ENCODE measurements at regions not wholly inside any gene's neighbourhood (a gene's known extent, or its start where the extent isn't known, plus 50 kb on each side); places are given as distances from the start of the nearest gene placed in this dataset.

DNA sequence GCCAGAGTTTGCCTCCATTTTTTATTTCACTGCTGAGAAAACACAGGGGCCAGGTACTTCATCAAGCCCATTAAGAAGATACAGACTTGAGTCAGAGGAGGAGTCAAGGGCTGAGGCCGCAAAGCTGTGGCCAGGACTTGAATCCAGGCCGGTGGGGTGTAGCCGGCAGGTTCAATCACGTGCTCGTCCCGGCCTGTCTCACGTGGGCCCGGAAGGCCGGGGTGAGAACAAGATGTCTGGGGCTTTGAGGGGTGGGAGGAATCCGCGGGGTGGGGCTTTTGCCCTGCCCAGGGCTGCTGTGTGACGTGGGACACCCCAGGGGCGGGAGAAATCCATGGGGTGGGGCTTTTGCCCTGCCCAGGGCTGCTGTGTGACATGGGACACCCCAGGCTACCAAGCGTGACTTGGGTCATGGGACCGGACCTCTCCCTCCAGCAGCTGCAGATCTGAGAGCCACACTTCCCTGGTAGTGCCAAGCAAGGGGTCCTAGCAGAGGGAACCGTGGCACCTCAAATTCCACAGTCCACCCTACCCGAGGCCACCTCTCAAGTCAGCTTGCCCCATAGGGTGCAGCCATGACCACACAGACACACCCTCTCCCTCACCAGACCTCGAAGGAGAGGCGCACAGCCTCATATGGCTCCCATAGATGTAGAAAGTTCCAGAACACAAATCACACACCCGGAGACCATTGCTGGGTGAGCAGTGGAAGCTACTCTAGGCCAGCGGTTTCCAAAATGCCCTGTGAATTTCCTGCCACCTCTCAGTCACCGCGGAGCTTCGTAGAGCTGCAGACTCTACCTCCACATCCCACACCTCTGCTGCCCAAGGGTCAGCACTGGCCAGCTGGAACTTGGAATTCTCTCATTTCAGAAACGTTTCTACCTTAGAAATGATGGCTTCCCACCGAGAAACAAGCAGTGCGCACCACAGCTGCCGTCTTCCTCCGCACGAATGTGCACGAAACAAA is 156.1 kb downstream of the DLL1 start:
- no peak for DNase-seq (ENCODE audit: low read depth)

DNA sequence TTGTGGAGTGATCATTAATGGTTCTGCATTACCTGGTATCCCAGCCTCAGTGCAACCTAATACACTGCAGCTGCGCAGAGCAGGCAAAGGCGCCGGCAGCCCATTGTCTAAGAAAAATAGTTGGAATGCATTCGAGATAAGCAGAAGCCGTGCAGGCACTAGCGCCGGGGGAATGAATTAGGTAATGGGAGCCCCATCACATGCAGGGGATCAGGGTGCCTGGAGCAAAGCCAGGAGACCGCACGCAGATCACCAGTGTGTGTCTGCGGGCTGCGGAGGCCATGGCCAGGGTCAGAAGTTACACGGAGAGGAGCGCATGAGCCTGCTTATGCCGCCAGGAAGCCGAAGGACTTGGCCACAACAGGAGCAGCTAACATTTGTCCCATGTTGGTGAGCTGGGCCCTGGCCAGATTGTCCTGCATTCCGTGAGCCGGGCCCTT is 156.8 kb downstream of the DLL1 start:
- no peak for DNase-seq (ENCODE audit: low read depth)

DNA sequence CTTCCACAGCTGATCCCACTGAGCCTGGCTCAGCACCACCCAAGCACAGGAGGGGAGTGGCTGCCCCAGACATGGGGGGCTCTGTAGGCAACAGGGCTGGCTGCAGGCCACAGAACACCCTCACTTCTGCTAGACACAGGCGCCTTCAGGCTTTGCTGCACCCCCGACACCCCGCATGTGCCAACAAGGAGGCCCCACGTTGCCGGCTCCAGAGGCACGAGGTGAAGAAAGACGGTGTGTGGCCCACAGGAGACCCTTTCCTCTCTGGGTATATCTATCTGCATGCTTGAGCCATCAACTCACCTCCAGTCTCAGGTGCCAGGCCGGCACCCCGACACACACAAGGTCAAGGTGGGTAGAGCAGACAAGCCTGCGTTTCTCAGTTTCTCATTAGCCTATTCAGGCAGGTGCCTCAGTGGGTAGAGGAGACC is 158.3 kb downstream of the DLL1 start:
- DNase-seq (ENCODE audit: low read depth), result no peak

DNA sequence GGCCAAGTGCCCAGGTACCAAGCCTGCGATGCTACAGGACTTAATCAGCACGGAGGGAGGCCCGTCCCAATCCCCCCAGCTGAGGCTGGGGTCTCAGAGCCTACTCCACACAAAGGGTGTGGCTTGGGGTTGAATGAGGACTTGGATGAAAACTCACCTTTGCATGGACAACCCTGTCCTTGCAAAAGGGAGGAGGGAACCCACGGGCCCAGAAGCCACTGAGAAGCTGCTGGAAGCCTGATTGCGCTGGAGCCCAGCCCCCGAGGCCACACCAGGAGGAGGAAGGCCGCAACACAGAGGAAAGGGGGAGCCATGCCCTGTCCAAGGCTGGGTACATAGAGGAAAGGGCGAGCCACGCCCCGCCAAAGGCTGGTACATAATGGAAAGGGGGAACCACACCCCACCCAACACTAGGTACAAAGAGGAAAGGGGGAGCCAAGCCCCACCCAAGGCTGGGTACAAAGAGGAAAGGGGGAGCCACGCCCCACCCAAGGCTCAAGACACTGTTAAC is 158.8 kb downstream of the DLL1 start:
- DNase-seq (ENCODE audit: low read depth), result no peak

DNA sequence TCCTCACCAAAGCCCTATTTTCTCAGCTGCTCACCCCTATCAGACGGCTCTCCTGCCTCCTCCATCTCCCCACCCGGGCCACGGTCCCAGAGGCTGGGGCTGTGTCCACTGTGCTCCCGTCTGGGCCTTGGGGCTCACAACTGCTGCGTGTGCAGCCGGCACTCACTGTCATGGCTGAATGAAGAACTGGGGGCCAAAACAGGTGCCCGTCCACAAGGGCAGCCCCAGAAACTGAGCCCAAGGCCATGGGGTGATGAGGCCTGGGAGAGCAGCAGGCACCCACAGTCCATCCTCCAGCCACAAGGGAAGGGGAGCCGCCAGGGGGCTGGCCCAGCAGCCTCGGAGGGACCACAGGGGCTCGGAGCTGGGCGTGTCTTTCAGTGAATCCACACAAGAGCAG is 159.5 kb downstream of the DLL1 start:
- DNase-seq (ENCODE audit: low read depth), result no peak

DNA sequence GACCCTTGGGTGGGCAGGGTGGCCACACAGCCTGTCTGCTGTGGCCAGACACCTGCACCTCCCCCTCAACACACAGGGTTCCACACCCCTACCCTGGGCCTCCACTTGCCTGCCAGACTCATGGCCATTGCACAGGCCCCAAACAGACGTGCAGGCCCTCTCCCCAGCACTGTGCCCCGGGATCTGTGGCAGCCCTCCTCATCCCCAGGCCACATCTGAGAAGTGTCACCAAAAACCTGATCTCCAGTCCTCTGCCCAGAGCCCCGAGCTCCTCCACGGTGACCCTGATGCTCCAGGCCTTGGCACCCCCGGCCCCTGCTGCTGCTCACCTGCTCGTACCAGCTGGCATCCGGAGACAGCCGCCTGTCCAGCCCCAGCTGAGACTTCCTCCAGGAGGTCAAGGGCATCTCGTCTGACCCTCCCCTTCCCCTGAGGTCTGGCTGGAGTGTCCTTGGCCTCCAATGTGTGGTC is 160.1 kb downstream of the DLL1 start:
- DNase-seq (ENCODE audit: low read depth), result no peak

DNA sequence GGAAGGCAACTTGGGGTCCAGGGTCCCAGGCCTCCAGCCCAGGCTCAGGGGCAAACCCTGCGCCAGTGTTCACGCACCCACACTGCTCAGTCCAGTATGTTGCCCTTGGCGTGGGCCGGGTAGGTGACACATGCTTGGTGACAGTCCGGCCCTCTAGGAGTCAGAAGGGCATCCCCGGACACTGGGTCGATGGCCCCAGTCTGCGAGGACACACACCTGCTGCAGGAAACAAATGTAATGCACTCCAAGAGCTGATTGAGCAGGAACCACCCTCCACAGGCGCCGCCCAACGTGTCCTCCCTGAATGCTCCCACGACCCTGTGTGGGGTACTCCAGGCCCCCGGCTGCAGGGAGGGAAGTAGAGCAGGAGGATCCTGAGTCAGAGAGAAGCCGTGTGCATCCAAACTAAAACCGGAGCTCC is 160.7 kb downstream of the DLL1 start:
- DNase-seq (ENCODE audit: low read depth), result no peak

DNA sequence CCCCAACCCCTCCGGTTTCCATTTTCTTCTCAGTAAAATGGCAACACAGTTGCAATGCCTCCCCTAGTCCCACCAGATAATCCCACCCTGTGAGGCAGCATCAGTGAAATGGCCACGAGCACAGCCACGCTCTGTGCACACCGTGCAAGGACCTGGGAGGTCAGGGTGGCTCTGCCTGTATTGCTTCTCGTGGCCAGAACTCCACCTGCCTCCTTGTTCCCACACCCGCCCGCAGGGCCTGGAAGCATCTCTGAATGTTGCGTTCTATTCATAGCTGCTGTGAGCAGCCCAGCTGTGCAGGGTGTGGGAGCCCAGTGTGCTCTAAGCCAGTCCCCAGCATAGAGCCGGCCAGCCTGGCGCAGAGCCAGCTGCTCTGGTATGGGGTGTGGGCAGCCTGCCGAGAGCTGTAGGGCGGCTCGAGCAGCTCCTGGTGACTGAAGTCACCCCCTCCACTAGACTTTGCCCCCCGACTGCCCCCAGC is 161.1 kb downstream of the DLL1 start:
- no peak for DNase-seq (ENCODE audit: low read depth)

DNA sequence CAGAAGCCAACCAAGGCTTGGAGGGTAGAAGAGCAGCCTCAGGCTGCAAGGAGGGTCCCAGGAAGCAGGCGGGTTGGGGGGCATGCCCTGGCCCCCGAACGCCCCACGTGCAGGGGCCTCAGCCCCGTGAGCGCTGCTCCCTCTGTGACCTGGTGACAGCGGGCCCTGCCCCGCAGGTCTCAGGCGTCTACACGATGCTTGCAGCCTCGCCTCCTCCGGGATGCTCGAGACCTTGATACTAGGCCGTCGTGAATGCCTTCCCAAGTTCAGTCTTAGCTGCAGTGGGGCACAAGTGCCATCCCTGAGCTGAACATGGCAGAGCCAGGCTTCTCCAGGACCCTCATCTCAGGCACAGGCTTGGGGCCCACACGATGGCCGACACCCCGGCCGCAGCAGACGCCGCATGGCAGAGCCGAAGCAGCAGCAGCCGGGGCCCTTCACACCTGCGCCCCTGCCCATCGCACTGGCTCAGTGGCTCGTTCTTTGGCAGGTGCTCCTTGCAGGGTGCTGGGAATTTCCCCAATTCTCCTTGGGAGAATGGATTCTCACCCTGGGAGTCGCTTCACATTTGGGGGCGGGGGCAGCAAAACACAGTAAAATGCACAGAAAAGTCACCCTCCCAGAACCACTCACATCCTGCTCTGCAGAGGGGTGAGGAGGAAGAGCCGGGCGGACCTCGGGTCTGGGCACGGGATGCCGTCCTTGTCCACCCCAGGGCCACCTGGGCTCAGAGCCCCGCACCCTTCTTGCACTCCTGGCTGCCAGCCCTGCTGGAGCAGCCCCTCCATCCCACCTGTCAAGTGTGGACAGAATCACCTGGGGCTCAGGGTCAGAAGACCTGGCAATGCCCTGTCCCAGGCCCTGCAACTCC is 161.8 kb downstream of the DLL1 start:
- no peak for DNase-seq (ENCODE audit: low read depth)

DNA sequence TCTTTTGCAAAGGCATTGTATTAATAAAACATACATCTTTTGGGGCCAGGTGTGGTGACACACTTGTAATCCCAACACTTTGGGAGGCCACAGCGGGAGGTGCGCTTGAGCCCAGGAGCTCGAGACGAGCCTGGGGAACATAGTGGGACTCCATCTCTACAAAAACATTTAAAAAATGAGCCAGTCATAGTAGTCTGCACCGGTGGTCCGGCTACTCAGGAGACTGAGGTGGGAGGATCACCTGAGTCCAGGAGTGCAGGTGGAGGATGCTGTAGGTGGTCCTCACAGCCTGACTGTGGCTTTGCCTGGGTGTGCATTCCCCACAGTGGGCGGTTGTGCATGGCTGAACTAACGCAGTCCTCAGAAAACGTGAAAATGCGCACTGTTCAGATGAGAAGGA is 162.5 kb downstream of the DLL1 start:
- no peak for DNase-seq (ENCODE audit: low read depth)

DNA sequence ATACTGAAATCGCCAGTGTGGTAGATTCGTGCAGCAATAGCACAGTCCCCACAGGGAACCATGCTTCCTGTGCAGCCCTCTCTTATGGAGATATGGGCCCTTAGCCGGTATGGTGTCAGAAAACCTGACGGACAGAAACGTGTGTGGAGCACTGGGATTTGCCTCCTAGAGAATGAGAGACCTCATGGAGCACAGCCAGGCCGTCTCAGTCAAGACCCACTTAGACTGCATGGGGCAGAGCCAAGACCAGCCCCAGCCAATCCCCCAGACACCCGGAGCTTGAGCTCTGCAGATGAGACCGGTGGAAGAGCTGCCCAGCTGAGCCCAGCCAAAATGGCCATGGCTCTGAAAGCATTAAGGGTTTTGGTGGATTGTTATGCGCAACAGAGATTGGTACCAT is 163.7 kb downstream of the DLL1 start:
- no peak for DNase-seq (ENCODE audit: low read depth)

DNA sequence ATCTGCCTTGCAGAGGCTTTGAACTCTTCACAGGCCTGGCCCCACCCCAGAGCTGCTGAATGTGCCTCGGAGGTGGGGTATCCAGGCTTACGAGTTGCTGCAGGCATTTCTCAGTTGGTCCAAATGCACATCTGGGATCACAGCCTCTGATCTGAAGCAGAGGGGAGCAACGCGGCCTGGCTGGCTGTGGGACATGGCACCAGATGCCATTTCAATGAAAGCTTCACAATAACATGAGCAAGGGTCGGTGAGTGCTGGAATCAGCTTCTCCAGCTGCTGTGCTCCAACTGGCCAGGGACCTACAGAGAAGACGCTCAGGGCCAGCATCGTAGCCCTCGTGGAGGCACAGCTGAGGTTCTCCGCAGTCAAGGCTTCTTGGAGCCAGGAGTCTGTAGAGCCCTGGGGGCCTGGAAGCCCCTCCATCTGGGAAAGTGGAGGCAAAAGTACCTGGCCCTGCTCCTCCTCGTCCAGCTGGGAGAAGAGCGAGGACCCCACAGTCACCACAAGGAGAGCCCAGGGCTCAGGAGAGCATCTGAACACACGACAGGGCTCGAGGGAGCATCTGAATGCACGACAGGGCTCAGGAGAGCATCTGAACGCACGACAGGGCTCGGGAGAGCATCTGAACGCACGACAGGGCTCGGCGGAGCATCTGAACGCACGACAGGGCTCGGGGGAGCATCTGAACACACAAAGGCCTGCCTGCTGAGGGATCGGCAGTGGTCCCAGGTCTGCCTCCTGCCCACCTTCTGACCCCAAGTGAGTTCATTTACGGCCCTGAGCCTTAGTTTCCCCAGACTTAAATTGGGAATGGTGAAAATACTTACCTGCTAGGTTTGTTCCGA is 165.2 kb downstream of the DLL1 start:
- no peak for DNase-seq (ENCODE audit: low read depth)

DNA sequence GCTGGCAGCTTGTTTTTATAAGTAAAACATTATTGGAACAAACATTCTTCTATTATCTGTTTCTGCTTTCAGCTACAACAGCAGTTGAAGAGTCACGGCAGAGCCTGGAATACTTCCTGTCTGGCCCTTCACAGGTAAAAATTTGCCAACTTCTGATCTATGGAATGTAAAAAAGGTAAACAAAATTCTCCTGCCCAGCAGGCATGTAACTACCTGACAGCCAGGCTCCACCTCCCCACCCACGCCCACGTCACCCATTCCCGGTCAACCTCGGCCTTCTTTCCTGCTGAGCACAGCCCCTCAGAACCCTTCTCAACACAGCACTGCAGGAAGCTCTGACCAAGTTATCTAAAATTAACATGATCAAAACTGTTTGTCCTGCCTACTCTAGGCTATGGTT is 166.0 kb downstream of the DLL1 start:
- DNase-seq (ENCODE audit: low read depth), result no peak

DNA sequence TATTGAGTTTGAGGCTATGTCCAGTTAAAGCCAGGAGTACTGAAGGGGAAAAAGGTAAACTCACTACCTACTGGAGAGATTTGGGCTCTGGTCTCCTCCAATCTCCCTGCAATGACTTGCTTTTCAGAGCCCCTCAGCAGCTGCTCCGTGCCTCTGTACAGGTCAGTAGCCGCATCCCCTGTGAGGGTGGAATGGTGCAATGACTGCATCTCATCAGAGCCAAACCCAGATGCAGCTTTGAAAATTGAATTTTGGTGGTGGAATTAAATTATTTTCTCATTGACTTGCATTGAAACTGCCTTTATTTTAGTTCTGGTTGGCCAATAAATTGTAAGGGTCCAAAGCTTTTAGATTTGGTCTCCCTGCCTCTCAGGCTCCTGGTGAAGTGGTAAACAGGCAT is 166.7 kb downstream of the DLL1 start:
- no peak for DNase-seq (ENCODE audit: low read depth)

DNA sequence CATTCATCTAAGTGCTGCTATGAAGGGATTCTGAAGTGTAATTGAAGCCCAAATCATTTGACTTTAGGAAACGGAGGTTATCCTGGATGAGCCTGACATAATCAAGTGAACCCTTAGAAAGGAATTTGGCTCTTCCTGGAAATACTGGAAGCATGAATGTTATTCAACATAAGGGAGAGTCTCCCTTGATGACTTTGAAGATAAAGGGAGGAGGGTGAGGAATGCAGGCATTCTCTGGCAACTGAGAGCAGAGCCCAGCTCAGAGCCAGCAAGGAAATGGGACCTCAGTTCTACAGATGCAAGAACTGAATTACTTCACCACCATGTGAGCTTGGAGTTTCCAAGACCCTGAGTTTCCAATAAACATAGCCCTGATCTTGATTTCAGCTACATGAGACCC is 168.2 kb downstream of the DLL1 start:
- peak; percentile 5 for DNase-seq (ENCODE audit: low read depth)

DNA sequence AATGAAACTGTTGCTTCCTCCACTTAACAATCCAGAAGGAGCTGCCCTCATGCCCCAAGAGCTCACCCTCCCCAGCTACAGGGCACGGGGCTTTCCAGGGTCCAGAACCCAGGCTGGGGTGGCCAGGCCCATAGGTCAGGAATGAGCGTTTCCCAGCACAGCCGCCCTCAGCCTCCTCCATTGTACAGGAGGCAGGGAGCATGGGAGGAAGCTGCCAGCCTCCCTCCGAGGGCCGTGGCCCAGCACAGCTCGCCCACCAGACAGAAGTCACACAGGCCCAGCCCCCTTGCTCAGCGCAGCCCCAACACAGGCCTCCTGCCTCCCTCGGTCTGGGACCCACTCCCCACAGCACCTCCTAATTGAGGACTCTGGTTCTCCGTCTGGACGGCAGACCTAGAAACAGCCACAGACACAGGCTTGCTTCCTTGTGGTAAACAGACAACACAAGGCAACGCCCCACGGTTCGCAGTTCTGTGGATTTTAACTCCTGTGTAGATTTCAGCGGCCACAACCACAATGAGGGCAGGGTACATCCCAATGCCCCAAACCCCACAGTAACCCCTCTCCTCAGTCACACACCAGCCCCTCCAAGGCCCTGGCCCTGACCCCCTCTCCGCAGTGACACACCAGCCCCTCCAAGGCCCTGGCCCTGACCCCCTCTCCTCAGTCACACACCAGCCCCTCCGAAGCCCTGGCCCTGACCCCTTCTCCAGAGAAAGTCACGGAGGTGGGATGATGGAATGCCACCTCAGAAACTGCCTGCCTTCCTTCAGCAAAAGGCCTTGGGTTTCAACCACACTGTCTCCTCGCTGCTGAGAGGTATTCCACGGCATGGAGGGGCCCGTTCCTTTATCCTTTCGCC is 173.5 kb downstream of the DLL1 start:
- no peak for DNase-seq (ENCODE audit: low read depth)

DNA sequence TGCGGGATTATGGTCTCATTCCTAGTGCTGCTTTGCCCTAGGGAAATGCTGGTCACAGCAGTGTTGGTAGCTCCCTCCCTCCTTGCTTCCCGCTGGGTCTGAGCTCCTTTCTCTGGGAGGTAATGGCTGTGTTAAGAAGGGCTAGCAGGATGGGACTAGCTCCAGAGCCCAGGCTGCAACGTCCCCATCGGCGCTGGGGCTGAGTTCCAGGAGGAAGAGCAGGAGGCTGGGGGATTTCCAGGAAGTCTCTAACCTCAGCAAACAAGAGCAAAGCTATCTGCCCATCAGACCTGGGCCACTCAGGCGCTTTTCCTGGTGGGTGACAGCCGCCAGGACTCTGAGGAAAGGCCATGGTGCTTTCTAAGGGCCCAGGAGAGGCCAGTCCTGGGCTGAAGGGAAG is 174.2 kb downstream of the DLL1 start:
- DNase-seq (ENCODE audit: low read depth), result no peak

DNA sequence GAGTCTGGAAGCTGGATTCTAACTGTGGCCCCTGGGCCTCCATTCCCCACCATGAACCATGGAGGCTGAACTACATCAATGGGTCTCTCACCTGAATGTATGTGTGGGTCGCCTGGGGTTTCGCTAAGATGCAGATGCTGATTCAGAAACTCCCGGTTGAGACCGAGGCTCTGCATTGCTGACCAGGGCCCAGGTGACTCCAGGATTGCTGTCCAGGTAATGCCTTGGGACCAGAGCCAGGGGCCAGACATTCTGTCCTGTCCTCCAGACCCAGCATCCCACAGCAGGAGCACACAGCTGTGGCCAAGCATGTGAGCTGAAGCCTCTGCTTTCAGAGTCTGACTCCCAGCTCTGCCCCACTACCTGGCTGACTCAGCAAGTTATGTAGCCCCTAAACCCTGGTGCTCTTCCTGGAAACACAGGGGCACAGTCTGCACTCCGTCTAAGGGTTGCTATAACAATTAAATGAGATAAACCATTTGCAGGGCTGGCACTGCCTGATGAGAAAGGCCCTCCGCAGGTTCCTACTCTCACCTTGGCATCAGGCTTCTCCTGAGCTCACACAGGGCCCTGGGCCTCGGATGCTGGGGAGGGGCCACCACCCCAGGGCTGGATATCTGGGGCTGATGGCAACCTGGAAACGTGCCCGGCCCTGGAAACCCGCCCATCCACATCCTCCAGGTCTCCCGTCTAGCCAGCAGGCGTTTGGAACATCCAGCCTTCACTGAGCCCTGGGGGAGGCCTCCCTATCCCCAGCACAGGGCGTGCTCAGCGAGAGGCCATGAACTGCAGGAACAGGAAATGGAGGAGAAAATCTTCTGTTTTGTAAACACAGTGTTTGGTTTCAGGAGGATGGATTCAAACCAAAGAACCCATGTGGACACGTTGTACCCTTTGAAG is 175.7 kb downstream of the DLL1 start:
- DNase-seq (ENCODE audit: low read depth), result no peak

DNA sequence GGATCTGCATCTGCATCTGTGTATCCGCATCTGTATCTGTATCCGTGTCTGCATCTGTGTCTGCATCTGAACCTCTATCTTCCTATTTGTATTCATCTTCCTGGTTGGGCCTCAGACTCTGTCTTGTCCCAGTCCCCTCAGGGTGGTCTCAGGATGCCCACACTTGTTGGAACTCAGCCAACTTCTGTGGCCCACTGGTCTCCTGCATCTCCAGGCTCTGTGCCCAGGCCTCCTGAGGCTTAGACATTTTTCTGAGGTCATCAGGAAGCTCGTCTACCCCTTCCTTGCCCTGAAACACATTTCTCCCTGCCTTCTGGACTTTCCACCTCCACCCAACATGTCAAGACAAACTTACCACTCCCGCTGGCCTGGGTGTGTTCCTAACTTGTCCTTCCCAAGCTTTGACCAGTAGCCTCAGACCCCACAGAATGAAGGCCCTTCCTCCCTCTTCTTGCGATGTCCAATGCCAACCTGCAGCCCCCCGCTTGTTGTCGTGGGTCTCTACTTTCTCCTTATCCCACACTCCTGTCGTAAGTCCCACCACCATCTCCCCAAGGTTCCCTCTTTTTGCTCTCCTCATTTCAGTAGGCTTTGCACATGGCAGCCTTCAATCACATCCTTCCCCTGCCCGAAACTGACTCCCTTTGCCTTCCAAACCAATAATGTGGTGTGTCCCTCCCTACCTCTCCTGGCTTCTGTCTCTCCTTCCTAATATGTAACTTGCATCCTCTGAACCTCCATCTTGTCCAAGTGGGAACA is 176.5 kb downstream of the DLL1 start:
- no peak for DNase-seq (ENCODE audit: low read depth)
